ENCODE measurements at regions not wholly inside any gene's neighbourhood (a gene's known extent, or its start where the extent isn't known, plus 50 kb on each side); places are given as distances from the start of the nearest gene placed in this dataset.

DNA sequence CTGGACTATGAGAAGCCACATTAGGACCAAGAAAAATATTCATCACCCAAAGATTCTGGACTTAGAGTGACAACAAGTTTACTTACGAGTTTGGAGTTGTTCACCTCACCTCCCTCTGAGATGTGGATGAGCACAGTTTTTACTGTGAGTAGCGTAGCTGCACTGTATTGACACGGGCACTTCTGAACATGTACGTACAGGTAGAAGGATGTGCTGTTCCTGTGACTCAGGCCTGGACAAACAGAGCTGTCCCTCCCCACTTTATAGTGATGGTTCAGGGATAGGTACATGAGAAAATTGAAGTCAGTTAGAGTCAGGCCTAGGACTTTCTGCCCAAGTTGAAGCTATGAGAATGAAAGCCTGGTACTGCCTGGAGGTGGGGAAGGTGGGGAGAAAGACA is 80.9 kb upstream of the DYNC1I1 start:
- Histone ChIP-seq H2BK15ac (ENCODE audit: low read depth, low read length) (no peak overlapping the region), H3K18ac (ENCODE audit: low read depth, low read length) (no peak overlapping the region), H3K36me3 (ENCODE audit: control insufficient read depth, insufficient read depth, low read length) (no peaks in the 10 kb centered on the region), H2AK9ac (replicated peaks; ENCODE audit: low read depth, low read length, poor library complexity) (no peak overlapping the region), H3K9me3 (ENCODE audit: control insufficient read depth, insufficient read depth, low read length) (no peaks in the 10 kb centered on the region), H3K4me2 (ENCODE audit: low read depth, low read length) (no peak overlapping the region), H2AK5ac (ENCODE audit: low read depth, low read length) (no peak overlapping the region), H3K23ac (ENCODE audit: low read depth, low read length) (no peak overlapping the region), H3K27ac (ENCODE audit: insufficient read depth, low read length) (no peak overlapping the region), H2AFZ (replicated peaks; ENCODE audit: low read length, poor library complexity) (peak overlapping the region; percentile 33), H2BK5ac (ENCODE audit: low read depth, low read length, poor library complexity, severe bottlenecking) (no peak overlapping the region), H2BK120ac (ENCODE audit: low read depth, low read length) (no peak overlapping the region), H3K4ac (ENCODE audit: low read depth, low read length) (no peak overlapping the region), H3K9me1 (ENCODE audit: insufficient read depth, low read length) (no peaks in the 10 kb centered on the region), H3K4me1 (ENCODE audit: control insufficient read depth, insufficient read depth, low read length) (no peaks in the 10 kb centered on the region), H3K27me3 (ENCODE audit: control insufficient read depth, insufficient read depth, low read length) (peaks cover 2% of the 10 kb centered on the region; the same call in 1 of the 2 replicates), H4K8ac (ENCODE audit: low read depth in 2 of 2, low read length in 2 of 2) (no peak overlapping the region), H3K14ac (replicated peaks; ENCODE audit: low read depth, low read length) (no peak overlapping the region), H3K9ac (ENCODE audit: low read depth, low read length) (no peak overlapping the region), H4K20me1 (ENCODE audit: insufficient read depth, low read length) (no peaks in the 10 kb centered on the region), H2BK20ac (ENCODE audit: low read depth, low read length) (no peak overlapping the region), H4K5ac (ENCODE audit: low read depth, low read length) (no peak overlapping the region), H4K91ac (ENCODE audit: insufficient read depth, low read depth, low read length) (no peak overlapping the region), H3K79me1 (ENCODE audit: low read depth in 1 of 2, low read length in 2 of 2) (no peaks in the 10 kb centered on the region), H3K4me3 (ENCODE audit: insufficient read depth, low read depth, low read length) (no peak overlapping the region), H3K56ac (ENCODE audit: extremely low read depth, insufficient read depth, low read length) (no peak overlapping the region)
- ChIA-PET POLR2A (ENCODE audit: unreplicated experiment) (no interaction called here), CTCF (interaction anchor here (0.8 to 7.9 kb wide), 4 partner anchors 23 to 198 kb away, joined by 4 to 111 read pairs (median 42); no protein-coding TSS in a partner anchor)
- WGBS, 2 experiments (ENCODE audit: extremely low coverage in 2 of 2, insufficient read length in 1 of 2) = no CpG with 5 or more reads among the region's 4 CpGs
- BruUV-seq (replicated peaks) = no TSS peak
- no peak for TF ChIP-seq MAFK (IDR thresholded peaks at IDR 0.05; ENCODE audit: low read depth, low read length)
- TF ChIP-seq RCOR1 (IDR thresholded peaks at IDR 0.05; ENCODE audit: insufficient replicate concordance, low read length) = no peak
- no peak for TF ChIP-seq MXI1 (IDR thresholded peaks at IDR 0.05; ENCODE audit: borderline replicate concordance, low read depth, low read length)
- TF ChIP-seq, protein P1, sequence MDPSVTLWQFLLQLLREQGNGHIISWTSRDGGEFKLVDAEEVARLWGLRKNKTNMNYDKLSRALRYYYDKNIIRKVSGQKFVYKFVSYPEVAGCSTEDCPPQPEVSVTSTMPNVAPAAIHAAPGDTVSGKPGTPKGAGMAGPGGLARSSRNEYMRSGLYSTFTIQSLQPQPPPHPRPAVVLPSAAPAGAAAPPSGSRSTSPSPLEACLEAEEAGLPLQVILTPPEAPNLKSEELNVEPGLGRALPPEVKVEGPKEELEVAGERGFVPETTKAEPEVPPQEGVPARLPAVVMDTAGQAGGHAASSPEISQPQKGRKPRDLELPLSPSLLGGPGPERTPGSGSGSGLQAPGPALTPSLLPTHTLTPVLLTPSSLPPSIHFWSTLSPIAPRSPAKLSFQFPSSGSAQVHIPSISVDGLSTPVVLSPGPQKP (IDR thresholded peaks at IDR 0.05; ENCODE audit: borderline replicate concordance, low read depth, low read length) = no peak
- no peak for TF ChIP-seq POLR2A (IDR thresholded peaks at IDR 0.05; ENCODE audit: low read depth, low read length)
- TF ChIP-seq SMC3 (IDR thresholded peaks at IDR 0.05; ENCODE audit: low read depth, low read length) = no peak
- TF ChIP-seq RAD21 (IDR thresholded peaks at IDR 0.05; ENCODE audit: low read length) = no peak
- no peak for TF ChIP-seq BHLHE40 (IDR thresholded peaks at IDR 0.05; ENCODE audit: low read depth, low read length)
- dilution Hi-C loops (cut with HindIII; ENCODE audit: low sequenced_read_pairs, unreplicated experiment) (loop anchor here (25.0 kb wide), 1 partner anchor 179 kb away; no protein-coding TSS in a partner anchor), intact Hi-C loops (cut with micrococcal nuclease) (no loop called here), in situ Hi-C loops (cut with MboI; ENCODE audit: low sequenced_read_pairs) (loop anchor here (10.0 kb wide), 1 partner anchor 177 kb away; no protein-coding TSS in a partner anchor)
- DNase-seq = no peak
- ATAC-seq (ENCODE audit: low read depth) = no peak
